KMS-11 (cell line): ENCODE measurements at regions not wholly inside any gene's neighbourhood (a gene's known extent, or its start where the extent isn't known, plus 50 kb on each side); places are given as distances from the start of the nearest gene placed in this dataset.

Experiments used
- H2AFZ ChIP-seq: fragments of 200-600 bp; sonication (generic); 2 replicates; pipeline ENCODE4 v1.6.1; 2016; ENCODE audit warnings: antibody characterized with exemption, mixed run types, low read depth
- H3K27ac ChIP-seq: fragments of 200-600 bp; sonication (generic); 2 replicates; pipeline ENCODE4 v1.6.1; 2016; ENCODE audit warnings: mild to moderate bottlenecking, mixed run types
- H3K27me3 ChIP-seq: fragments of 200-600 bp; sonication (generic); 2 replicates; pipeline ENCODE4 v1.6.1; 2017; ENCODE audit warnings: mild to moderate bottlenecking, low read depth, mixed run types, moderate library complexity; ENCODE audit not compliant: insufficient read depth
- H3K36me3 ChIP-seq: fragments of 200-600 bp; sonication (generic); 2 replicates; pipeline ENCODE4 v1.6.1; 2017; ENCODE audit warnings: mild to moderate bottlenecking, mixed run types; ENCODE audit not compliant: insufficient read depth
- H3K4me1 ChIP-seq: fragments of 200-600 bp; sonication (generic); 2 replicates; pipeline ENCODE4 v1.6.1; 2016; ENCODE audit warnings: mild to moderate bottlenecking, low read depth, mixed run types; ENCODE audit not compliant: poor library complexity, severe bottlenecking
- H3K4me2 ChIP-seq: fragments of 200-600 bp; sonication (generic); 2 replicates; pipeline ENCODE4 v1.7.0; 2016; ENCODE audit warnings: mild to moderate bottlenecking, mixed run types
- H3K4me3 ChIP-seq: fragments of 200-600 bp; sonication (generic); IDR thresholded peaks from 2 replicates; pipeline ENCODE4 v1.6.1; 2017; ENCODE audit warnings: low read depth, low read length, mixed read lengths; ENCODE audit not compliant: insufficient read depth
- H3K79me2 ChIP-seq: fragments of 200-600 bp; sonication (generic); 2 replicates; pipeline ENCODE4 v1.6.1; 2016; ENCODE audit warnings: low read depth, mixed run types; ENCODE audit not compliant: insufficient read depth
- H3K9ac ChIP-seq: fragments of 200-600 bp; sonication (generic); 2 replicates; pipeline ENCODE4 v1.6.1; 2016; ENCODE audit warnings: mild to moderate bottlenecking, mixed run types
- H4K20me1 ChIP-seq: fragments of 200-600 bp; sonication (generic); 2 replicates; pipeline ENCODE4 v1.6.1; 2016; ENCODE audit warnings: mild to moderate bottlenecking, mixed run types; ENCODE audit not compliant: insufficient read depth
- CTCF ChIP-seq: fragments of 200-600 bp; sonication (generic); conservative IDR thresholded peaks from 2 replicates; pipeline ENCODE4 v1.6.1; 2017; ENCODE audit warnings: low read depth, mild to moderate bottlenecking, antibody characterized with exemption, low read length, moderate library complexity, mixed read lengths

DNA sequence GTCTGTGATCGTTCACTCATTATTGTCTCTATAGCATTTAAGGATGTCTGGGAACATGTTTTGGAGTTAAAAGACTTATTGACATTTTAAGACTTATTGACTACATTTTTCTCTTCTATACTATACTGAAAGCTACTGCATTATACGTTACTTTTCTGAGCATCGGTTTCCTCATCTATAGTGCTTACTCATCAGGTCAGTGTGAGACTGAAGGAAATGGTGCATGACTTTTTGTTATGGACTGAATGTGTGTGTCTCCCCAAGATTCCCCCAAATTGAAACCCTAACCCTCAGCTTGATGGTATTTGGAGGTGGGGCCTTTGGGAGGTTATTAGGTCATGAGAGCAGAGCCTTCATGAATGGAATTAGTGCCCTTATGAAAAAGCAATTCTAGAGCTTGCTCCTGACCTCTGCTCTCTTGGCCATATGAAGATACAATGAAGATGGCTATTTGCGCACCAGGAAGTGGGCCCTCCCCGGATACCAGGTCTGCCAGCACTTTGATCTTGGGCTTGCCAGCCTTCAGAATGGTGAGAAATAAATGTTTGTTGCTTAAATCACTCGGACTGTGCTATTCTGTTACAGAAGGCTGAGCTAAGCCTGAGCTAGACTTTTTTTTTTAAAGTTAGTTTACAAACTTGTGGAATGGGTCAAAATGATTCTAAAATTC is 243.7 kb upstream of the RREB1 start:
- Histone ChIP-seq H3K27ac (no peak overlapping the region), H2AFZ (no peak overlapping the region), H4K20me1 (no peaks in the 10 kb centered on the region), H3K4me1 (peaks cover 4% of the 10 kb centered on the region), H3K79me2 (no peaks in the 10 kb centered on the region), H3K9ac (no peak overlapping the region), H3K27me3 (no peaks in the 10 kb centered on the region), H3K4me2 (no peak overlapping the region), H3K36me3 (no peaks in the 10 kb centered on the region), H3K4me3 (no peak overlapping the region)
- no peak for TF ChIP-seq CTCF

GRCh38 chr6:6865611-6866010 is 242.2 kb upstream of the RREB1 start:
- H2AFZ ChIP-seq = no peak overlapping the region
- H3K9ac ChIP-seq = no peak overlapping the region
- no peaks in the 10 kb centered on the region for H3K36me3 ChIP-seq

DNA sequence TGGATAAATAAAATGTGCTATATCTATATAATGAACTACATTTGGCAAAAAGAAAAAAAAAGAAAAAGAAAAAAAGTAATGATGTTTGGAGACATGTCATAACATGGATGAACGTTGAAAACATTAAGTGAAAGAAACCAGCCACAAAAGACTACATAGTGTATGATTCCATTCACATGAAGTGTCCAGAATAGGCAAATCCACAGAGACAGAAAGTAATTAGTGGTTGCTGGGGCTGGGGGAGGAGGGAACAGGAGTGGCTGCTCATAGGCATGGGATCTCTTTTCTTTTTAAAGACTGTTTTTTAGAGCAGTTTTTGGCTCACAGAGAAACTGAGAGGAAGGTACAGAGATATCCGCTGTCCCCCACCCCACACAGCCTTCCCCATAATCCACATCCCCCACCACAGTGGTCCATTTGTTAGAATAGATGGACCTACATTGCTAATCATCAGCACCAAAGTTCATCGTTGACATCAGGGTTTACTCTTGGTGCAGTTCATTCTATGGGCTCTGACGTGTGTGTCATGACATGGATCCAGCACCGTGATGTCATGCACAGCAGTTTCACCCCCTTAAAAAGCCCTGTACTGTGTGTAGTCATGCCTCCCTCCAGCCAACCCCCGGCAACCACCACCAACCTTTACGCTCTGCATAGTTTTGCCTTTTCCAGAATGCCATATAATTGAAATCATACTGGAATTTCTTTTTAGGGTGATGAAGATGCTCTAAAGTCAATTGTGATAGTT is 240.9 kb upstream of the RREB1 start:
- Histone ChIP-seq H3K9ac (no peak overlapping the region), H3K4me2 (no peak overlapping the region), H2AFZ (no peak overlapping the region), H3K27me3 (no peaks in the 10 kb centered on the region), H3K4me3 (no peak overlapping the region), H3K36me3 (no peaks in the 10 kb centered on the region), H4K20me1 (no peaks in the 10 kb centered on the region), H3K4me1 (peaks cover 4% of the 10 kb centered on the region), H3K27ac (no peak overlapping the region), H3K79me2 (no peaks in the 10 kb centered on the region)
- no peak for TF ChIP-seq CTCF

More at GRCh38 chr6:6865611-6866010, 242.2 kb upstream of the RREB1 start:
- Histone ChIP-seq H4K20me1 (no peaks in the 10 kb centered on the region), H3K27me3 (no peaks in the 10 kb centered on the region), H3K27ac (no peak overlapping the region), H3K4me3 (no peak overlapping the region), H3K4me1 (peaks cover 4% of the 10 kb centered on the region), H3K79me2 (no peaks in the 10 kb centered on the region), H3K4me2 (no peak overlapping the region)
- TF ChIP-seq CTCF = no peak

DNA sequence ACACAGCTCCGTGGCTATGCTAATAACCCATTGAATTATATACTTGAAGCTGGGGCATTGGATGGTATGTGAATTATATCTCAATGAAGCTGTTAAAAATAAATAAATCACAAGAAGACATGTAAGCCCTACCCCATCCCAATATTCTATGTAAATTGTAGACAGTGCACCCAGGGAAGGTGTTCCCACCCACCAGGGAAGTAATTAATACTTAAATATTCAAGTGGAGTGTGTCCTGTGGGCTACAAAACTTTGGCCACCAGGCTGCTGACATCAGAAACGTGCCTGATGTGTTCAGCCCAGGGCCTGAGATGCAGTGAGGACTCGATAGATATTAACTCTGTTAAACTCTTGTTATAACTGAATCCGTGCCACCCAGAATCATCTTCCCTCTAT is 240.4 kb upstream of the RREB1 start:
- H3K79me2 ChIP-seq = no peaks in the 10 kb centered on the region

More for the DNA sequence above, 240.4 kb upstream of the RREB1 start:
- no peak overlapping the region for H2AFZ ChIP-seq
- no peaks in the 10 kb centered on the region for H3K36me3 ChIP-seq
- TF ChIP-seq CTCF = no peak
- H3K27me3 ChIP-seq = no peaks in the 10 kb centered on the region
- no peak overlapping the region for H3K4me2 ChIP-seq
- no peak overlapping the region for H3K9ac ChIP-seq
- H3K4me3 ChIP-seq = no peak overlapping the region
- no peaks in the 10 kb centered on the region for H4K20me1 ChIP-seq
- H3K27ac ChIP-seq = no peak overlapping the region
- H3K4me1 ChIP-seq = peaks cover 4% of the 10 kb centered on the region
